Fibroblast of lung (primary cell): ENCODE measurements at regions not wholly inside any gene's neighbourhood (a gene's known extent, or its start where the extent isn't known, plus 50 kb on each side); places are given as distances from the start of the nearest gene placed in this dataset.

Experiments
- DNase-seq, 2 donors: peaks; one replicate each; pipeline versions ENCODE4 v3.0.0 to v3.0.0-alpha.2; 2010; ENCODE audit warnings: low read depth in 2 of 2
- H2AFZ ChIP-seq: 2 replicates; pipeline ENCODE4 v1.5.1; 2012; ENCODE audit warnings: low read length, control low read depth, inconsistent platforms
- H3K27ac ChIP-seq: 2 replicates; pipeline ENCODE4 v1.5.1; 2011; ENCODE audit warnings: low read length, control low read depth; ENCODE audit not compliant: insufficient read depth
- H3K27me3 ChIP-seq: 2 replicates; pipeline ENCODE4 v1.5.1; 2011; ENCODE audit warnings: mild to moderate bottlenecking, low read length; ENCODE audit not compliant: control insufficient read depth, insufficient read depth
- H3K36me3 ChIP-seq: 2 replicates; pipeline ENCODE4 v1.5.1; 2011; ENCODE audit warnings: low read length; ENCODE audit not compliant: control insufficient read depth, insufficient read depth
- H3K4me1 ChIP-seq: 2 replicates; pipeline ENCODE4 v1.5.1; 2011; ENCODE audit warnings: low read length; ENCODE audit not compliant: control insufficient read depth, insufficient read depth; ENCODE audit errors: extremely low read depth
- H3K4me2 ChIP-seq: 2 replicates; pipeline ENCODE4 v1.5.1; 2011; ENCODE audit warnings: low read length, control low read depth; ENCODE audit not compliant: insufficient read depth; ENCODE audit errors: extremely low read depth
- H3K4me3 ChIP-seq, 4 experiments: fragments of 200-600 bp in 1 of 4; sonication (generic) in 1 of 4; replicated peaks in 1 of 4; 2 replicates each; pipeline ENCODE4 v1.5.1; 2011 to 2016; ENCODE audit warnings: low read length in 4 of 4, low read depth in 3 of 4, mild to moderate bottlenecking in 3 of 4, control low read depth in 2 of 4, inconsistent platforms in 1 of 4, mixed read lengths in 1 of 4; ENCODE audit not compliant: insufficient read depth in 1 of 4; ENCODE audit errors: control extremely low read depth in 1 of 4
- H3K79me2 ChIP-seq: 2 replicates; pipeline ENCODE4 v1.5.1; 2012; ENCODE audit warnings: mild to moderate bottlenecking, low read length, inconsistent platforms; ENCODE audit not compliant: control insufficient read depth, insufficient read depth
- H3K9ac ChIP-seq: 2 replicates; pipeline ENCODE4 v1.5.1; 2011; ENCODE audit warnings: mild to moderate bottlenecking, low read length, control low read depth; ENCODE audit not compliant: insufficient read depth
- H3K9me3 ChIP-seq: 2 replicates; pipeline ENCODE4 v1.5.1; 2012; ENCODE audit warnings: low read depth, low read length; ENCODE audit not compliant: control insufficient read depth, insufficient read depth
- H4K20me1 ChIP-seq: 2 replicates; pipeline ENCODE4 v1.5.1; 2011; ENCODE audit warnings: low read length; ENCODE audit not compliant: control insufficient read depth, insufficient read depth; ENCODE audit errors: extremely low read depth
- CTCF ChIP-seq, 2 donors: IDR thresholded peaks in 1 of 2; conservative IDR thresholded peaks in 1 of 2; 1 replicate in 1 of 2; 2 replicates in 1 of 2; pipeline ENCODE4 v1.5.1; 2011 to 2012; ENCODE audit warnings: low read length in 2 of 2, control low read depth in 1 of 2, inconsistent platforms in 1 of 2, low read depth in 1 of 2, mild to moderate bottlenecking in 1 of 2
- EZH2 ChIP-seq: IDR thresholded peaks from 2 replicates; pipeline ENCODE4 v1.5.1; 2012; ENCODE audit warnings: low read length, control low read depth, mild to moderate bottlenecking; ENCODE audit errors: missing control alignments

GRCh38 chr3:181081930-181082329 is 92.4 kb upstream of the DNAJC19 start:
- Histone ChIP-seq H3K36me3 (no peaks in the 10 kb centered on the region), H3K27me3 (no peaks in the 10 kb centered on the region), H3K79me2 (no peaks in the 10 kb centered on the region), H4K20me1 (no peaks in the 10 kb centered on the region), H3K9ac (no peak overlapping the region), H3K4me2 (no peak overlapping the region), H3K4me1 (no peaks in the 10 kb centered on the region), H3K4me3 (no peak overlapping the region), H3K9me3 (no peaks in the 10 kb centered on the region), H3K27ac (no peak overlapping the region), H2AFZ (no peak overlapping the region)
- no peak for TF ChIP-seq CTCF (conservative IDR thresholded peaks at IDR 0.05 in 1 of 2, IDR thresholded peaks at IDR 0.05 in 1 of 2; ENCODE audit: low read depth in 1 of 2, low read length in 2 of 2)
- TF ChIP-seq EZH2 = no peak
- DNase-seq = no peak

- no peak overlapping the region for H3K9ac ChIP-seq
- no peaks in the 10 kb centered on the region for H4K20me1 ChIP-seq
- H3K4me2 ChIP-seq = no peak overlapping the region
- no peaks in the 10 kb centered on the region for H3K4me1 ChIP-seq
- H3K4me3 ChIP-seq = no peak overlapping the region
- no peaks in the 10 kb centered on the region for H3K36me3 ChIP-seq
- H3K27ac ChIP-seq = no peak overlapping the region
- H3K27me3 ChIP-seq = no peaks in the 10 kb centered on the region
- DNase-seq = no peak
- H3K79me2 ChIP-seq = no peaks in the 10 kb centered on the region
- H3K9me3 ChIP-seq = no peaks in the 10 kb centered on the region
- no peak overlapping the region for H2AFZ ChIP-seq
- TF ChIP-seq EZH2 (no peak), CTCF (conservative IDR thresholded peaks at IDR 0.05 in 1 of 2, IDR thresholded peaks at IDR 0.05 in 1 of 2; ENCODE audit: low read depth in 1 of 2, low read length in 2 of 2) (no peak)
Observed at GRCh38 chr3:181076558-181076957, 87.0 kb upstream of the DNAJC19 start.

GRCh38 chr3:181075098-181075497 is 85.6 kb upstream of the DNAJC19 start:
- H4K20me1 ChIP-seq = no peaks in the 10 kb centered on the region
- H3K9me3 ChIP-seq = no peaks in the 10 kb centered on the region
- H3K27me3 ChIP-seq = no peaks in the 10 kb centered on the region
- TF ChIP-seq EZH2 (no peak), CTCF (conservative IDR thresholded peaks at IDR 0.05 in 1 of 2, IDR thresholded peaks at IDR 0.05 in 1 of 2; ENCODE audit: low read depth in 1 of 2, low read length in 2 of 2) (no peak)
- no peaks in the 10 kb centered on the region for H3K36me3 ChIP-seq
- no peaks in the 10 kb centered on the region for H3K79me2 ChIP-seq
- DNase-seq = no peak
- no peak overlapping the region for H2AFZ ChIP-seq
- no peak overlapping the region for H3K27ac ChIP-seq
- H3K4me2 ChIP-seq = no peak overlapping the region
- H3K4me1 ChIP-seq = no peaks in the 10 kb centered on the region
- H3K9ac ChIP-seq = no peak overlapping the region
- no peak overlapping the region for H3K4me3 ChIP-seq
